Calu3 (cell line): ENCODE measurements at regions not wholly inside any gene's neighbourhood (a gene's known extent, or its start where the extent isn't known, plus 50 kb on each side); places are given as distances from the start of the nearest gene placed in this dataset.

Experiments
- BruUV-seq: library from RNA; stranded (reverse); fragments of 400-500 nt; replicated peaks from 2 replicates; lab custom pipeline; 2021; lab: Mats Ljungman, UMichigan
- CTCF ChIA-PET: fragments of 300-600 bp; sonication (Branson Sonifier 250); formaldehyde crosslinking; loops from one replicate; lab custom pipeline; 2022; ENCODE audit warnings: antibody characterized with exemption; lab: Charles Lee
- DNase-seq: peaks from one replicate; pipeline ENCODE4 v3.0.0; 2022
- H3K27ac Mint-ChIP-seq: one replicate; pipeline ENCODE4 v1.8.0; 2022; ENCODE audit warnings: mixed read lengths; ENCODE audit not compliant: unreplicated experiment
- H3K27me3 Mint-ChIP-seq: one replicate; pipeline ENCODE4 v1.8.0; 2022; ENCODE audit warnings: mixed read lengths; ENCODE audit not compliant: unreplicated experiment
- H3K36me3 Mint-ChIP-seq: one replicate; pipeline ENCODE4 v1.8.0; 2022; ENCODE audit warnings: mild to moderate bottlenecking, moderate library complexity, mixed read lengths; ENCODE audit not compliant: insufficient read depth, unreplicated experiment
- H3K4me1 Mint-ChIP-seq: one replicate; pipeline ENCODE4 v1.8.0; 2022; ENCODE audit warnings: mild to moderate bottlenecking, low read depth, mixed read lengths; ENCODE audit not compliant: unreplicated experiment
- H3K4me3 Mint-ChIP-seq: one replicate; pipeline ENCODE4 v1.8.0; 2022; ENCODE audit warnings: mild to moderate bottlenecking, low read depth, moderate library complexity, mixed read lengths; ENCODE audit not compliant: unreplicated experiment
- H3K9me3 Mint-ChIP-seq: one replicate; pipeline ENCODE4 v1.8.0; 2022; ENCODE audit warnings: low read depth, mixed read lengths; ENCODE audit not compliant: unreplicated experiment
- CTCF ChIP-seq: fragments of 200-600 bp; IDR thresholded peaks from one replicate; pipeline ENCODE4 v1.8.0; 2022; ENCODE audit warnings: antibody characterized with exemption; ENCODE audit not compliant: unreplicated experiment
- intact Hi-C: fragments of 100-400 bp; cut with micrococcal nuclease; formaldehyde crosslinking; loops from one replicate; pipeline ENCODE4 v1.10.0; 2022; ENCODE audit not compliant: unreplicated experiment

DNA sequence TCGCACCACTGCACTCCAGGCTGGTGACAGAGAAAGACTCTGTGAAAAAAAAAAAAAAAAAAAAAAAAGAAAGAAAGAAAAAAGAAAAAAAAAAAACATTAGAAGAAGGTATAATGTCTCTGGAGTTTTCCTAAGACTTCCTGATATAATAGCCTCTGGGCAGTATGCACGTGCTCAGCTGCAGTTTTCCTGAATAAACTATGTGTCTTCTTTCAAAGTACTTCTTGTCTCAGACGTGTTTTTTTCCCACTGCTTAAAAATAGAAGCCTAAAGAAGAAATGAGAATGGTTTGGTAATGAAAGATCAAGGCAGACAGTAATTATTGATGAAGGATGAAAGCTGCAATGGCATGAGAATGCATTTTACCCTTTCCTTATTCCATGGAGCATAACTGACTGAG, 148.1 kb upstream of the TRPC7 start:
- Mint-ChIP-seq H3K27ac (no peak overlapping the region), H3K36me3 (no peaks in the 10 kb centered on the region), H3K27me3 (peaks cover 71% of the 10 kb centered on the region), H3K4me3 (no peak overlapping the region), H3K4me1 (no peaks in the 10 kb centered on the region), H3K9me3 (no peaks in the 10 kb centered on the region)
- CTCF ChIA-PET: interaction anchor here (0.6 kb wide), 1 partner anchor 264 kb away, joined by 3 read pairs; no protein-coding TSS in a partner anchor
- intact Hi-C loops: no loop called here
- no TSS peak for BruUV-seq
- no peak for TF ChIP-seq CTCF
- DNase-seq: no peak

- H3K27me3 Mint-ChIP-seq: peaks cover 47% of the 10 kb centered on the region
- H3K36me3 Mint-ChIP-seq: no peaks in the 10 kb centered on the region
- DNase-seq: no peak
- BruUV-seq: no TSS peak
- H3K4me1 Mint-ChIP-seq: no peaks in the 10 kb centered on the region
- intact Hi-C loops: no loop called here
- no peak overlapping the region for H3K4me3 Mint-ChIP-seq
- CTCF ChIA-PET: no interaction called here
- TF ChIP-seq CTCF: no peak
- H3K27ac Mint-ChIP-seq: no peak overlapping the region
- no peaks in the 10 kb centered on the region for H3K9me3 Mint-ChIP-seq
Measured at GRCh38 chr5:136511046-136511445, 145.7 kb upstream of the TRPC7 start.

GRCh38 chr5:136510481-136510880, 145.1 kb upstream of the TRPC7 start:
- no TSS peak for BruUV-seq
- H3K4me1 Mint-ChIP-seq: no peaks in the 10 kb centered on the region
- no peak overlapping the region for H3K27ac Mint-ChIP-seq
- CTCF ChIA-PET: no interaction called here
- no peak for TF ChIP-seq CTCF
- intact Hi-C loops: no loop called here
- H3K9me3 Mint-ChIP-seq: no peaks in the 10 kb centered on the region
- no peak for DNase-seq
- peaks cover 41% of the 10 kb centered on the region for H3K27me3 Mint-ChIP-seq
- no peaks in the 10 kb centered on the region for H3K36me3 Mint-ChIP-seq
- H3K4me3 Mint-ChIP-seq: no peak overlapping the region

DNA sequence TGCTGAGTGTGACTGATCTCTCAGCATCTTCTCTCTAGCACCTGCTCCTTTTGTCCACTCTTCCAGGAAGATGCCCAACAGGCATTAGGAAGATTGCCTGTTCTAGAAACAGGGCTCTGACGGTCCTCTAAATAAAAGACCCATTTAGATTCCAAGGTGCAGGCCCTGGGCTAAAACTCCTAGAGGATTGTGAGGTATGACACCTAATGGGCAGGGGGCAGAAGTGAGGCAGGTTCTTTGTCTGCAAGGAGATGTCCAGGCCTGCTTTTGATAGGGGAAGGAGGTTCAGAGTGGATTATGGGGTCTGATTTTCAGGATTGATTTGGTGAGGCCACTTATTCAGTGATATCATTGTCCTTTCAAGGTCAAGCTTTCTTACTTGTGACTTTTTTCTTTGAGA, 140.8 kb upstream of the TRPC7 start:
- H3K4me3 Mint-ChIP-seq: no peak overlapping the region
- H3K27ac Mint-ChIP-seq: no peak overlapping the region
- H3K9me3 Mint-ChIP-seq: no peaks in the 10 kb centered on the region
- H3K27me3 Mint-ChIP-seq: peaks cover 8% of the 10 kb centered on the region
- no peaks in the 10 kb centered on the region for H3K36me3 Mint-ChIP-seq
- no peaks in the 10 kb centered on the region for H3K4me1 Mint-ChIP-seq
- CTCF ChIA-PET: no interaction called here
- no TSS peak for BruUV-seq
- intact Hi-C loops: no loop called here
- no peak for DNase-seq
- TF ChIP-seq CTCF: no peak

DNA sequence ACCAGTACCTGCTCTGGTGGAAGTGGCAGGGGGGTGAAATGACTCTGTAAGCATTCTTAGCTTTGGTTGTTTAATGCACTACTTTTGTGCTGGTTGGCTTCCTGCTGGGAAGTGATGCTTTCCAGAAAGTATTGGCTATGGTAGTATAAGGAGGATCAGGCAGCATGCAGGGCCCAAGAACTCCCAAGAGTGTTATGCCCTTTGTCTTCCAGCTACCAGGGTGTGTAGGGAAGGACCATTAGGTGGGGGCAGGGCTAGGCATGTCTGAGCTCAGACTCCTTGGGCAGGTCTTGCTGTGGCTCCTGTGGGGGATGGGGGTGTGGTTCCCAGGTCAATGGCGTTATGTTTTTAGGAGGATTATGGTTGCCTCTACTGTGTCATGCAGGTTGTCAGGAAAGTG, 135.8 kb upstream of the TRPC7 start:
- H3K27me3 Mint-ChIP-seq: peaks cover 14% of the 10 kb centered on the region
- CTCF ChIA-PET: no interaction called here
- no peak overlapping the region for H3K4me3 Mint-ChIP-seq
- no peaks in the 10 kb centered on the region for H3K4me1 Mint-ChIP-seq
- no TSS peak for BruUV-seq
- peaks cover 6% of the 10 kb centered on the region for H3K9me3 Mint-ChIP-seq
- intact Hi-C loops: no loop called here
- no peak overlapping the region for H3K27ac Mint-ChIP-seq
- no peak for DNase-seq
- TF ChIP-seq CTCF: no peak
- H3K36me3 Mint-ChIP-seq: no peaks in the 10 kb centered on the region
